Suppressor macrophage treated with lipopolysaccharide for 1 hour (primary cell): ENCODE measurements at regions not wholly inside any gene's neighbourhood (a gene's known extent, or its start where the extent isn't known, plus 50 kb on each side); places are given as distances from the start of the nearest gene placed in this dataset.
A peak's percentile ranks its signal among the peaks of the same experiment; 100 is the strongest.
"Not testable (repeated sequence)": the region's sequence is repeated elsewhere in the genome, so short reads cannot be mapped to it uniquely, and the experiment has no call there.

ENCODE experiments used
- DNase-seq, 3 donors: peaks; one replicate each; pipeline ENCODE4 v3.0.0-alpha.2; 2020 to 2022

DNA sequence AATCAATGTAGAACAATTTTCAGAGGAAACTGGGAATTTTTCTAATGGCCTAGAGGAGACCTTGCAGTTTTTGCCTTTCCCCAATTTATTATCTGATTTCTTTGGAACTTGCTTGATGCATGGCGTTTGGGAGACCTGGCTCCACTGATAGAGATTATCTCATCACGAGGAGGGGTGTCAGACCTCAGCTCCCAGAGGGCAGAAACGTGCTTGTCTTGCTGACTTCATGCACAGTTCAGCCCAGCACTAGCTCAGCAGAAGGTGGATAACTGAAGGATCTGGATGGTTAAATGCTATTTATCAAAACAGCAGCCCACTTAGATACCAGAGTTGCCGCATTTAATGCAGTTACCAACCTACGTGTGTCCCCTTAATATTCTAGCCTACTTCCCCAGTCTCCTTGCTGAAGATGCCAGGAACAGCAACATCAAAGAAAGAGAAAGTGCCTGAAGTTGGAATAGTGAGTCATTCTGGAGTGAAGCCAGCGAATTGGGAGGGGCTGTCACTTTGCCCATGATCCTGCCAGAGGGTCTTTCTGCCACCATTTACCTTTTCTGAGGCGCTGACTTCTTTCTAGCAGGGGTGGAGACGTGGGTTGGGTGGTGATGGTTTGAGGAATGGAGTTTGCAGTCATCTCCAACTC, 133.5 kb upstream of the CADM1 start:
- DNase-seq, result peak in 1 of 3 donors; percentile 4

DNA sequence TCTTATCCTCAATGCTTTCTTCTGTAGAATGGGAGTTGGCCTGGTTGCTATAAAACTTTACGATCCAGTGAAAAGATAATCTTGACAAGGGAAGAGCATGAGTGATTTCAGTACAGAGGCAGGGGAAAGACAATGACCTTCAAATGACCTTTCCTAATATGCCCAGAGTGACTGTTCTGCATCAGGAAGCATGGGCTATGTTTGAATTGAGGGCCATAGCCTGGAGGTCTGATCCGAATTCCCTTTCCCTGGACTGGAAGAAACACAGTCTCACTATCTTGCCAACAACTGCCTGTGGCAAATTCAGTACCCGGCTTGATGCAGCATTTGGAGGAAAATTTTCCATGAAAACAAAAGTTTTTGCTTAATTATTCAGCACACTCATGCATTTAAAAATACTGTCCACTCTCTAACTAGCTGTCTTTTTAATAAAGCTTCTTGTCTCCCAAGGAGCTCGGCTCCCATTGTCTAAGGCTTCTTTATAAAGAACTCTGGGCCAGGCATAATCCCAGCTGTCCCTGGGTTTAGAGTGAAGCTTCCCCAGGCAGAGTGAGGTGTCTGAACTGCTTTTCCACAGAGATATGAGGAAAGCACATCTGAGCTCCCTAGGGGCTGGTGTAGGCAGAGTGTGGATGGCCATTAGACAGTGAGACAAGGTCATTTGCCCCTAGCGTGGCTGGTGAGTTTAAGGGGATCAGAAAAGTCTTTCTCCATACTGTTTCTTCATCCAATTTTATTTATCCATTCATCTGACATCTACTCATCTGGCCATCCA, 132.7 kb upstream of the CADM1 start:
- DNase-seq, result no peak

DNA sequence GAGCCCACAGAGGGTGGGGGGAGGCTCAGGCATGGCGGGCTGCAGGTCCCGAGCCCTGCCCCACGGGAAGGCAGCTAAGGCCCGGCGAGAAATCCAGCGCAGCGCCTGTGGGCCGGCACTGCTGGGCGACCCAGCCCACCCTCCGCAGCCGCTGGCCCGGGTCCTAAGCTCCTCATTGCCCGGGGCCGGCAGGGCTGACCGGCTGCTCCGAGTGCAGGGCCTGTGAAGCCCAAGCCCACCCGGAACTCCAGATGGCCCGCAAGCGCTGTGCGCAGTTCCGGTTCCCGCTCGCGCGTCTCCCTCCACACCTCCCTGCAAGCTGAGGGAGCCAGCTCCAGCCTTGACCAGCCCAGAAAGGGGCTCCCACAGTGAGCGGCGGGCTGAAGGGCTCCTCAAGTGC, 129.8 kb upstream of the CADM1 start:
- DNase-seq, result not testable (repeated sequence)

- no peak for DNase-seq
Observed at GRCh38 chr11:115632061-115632460, 127.8 kb upstream of the CADM1 start.

DNA sequence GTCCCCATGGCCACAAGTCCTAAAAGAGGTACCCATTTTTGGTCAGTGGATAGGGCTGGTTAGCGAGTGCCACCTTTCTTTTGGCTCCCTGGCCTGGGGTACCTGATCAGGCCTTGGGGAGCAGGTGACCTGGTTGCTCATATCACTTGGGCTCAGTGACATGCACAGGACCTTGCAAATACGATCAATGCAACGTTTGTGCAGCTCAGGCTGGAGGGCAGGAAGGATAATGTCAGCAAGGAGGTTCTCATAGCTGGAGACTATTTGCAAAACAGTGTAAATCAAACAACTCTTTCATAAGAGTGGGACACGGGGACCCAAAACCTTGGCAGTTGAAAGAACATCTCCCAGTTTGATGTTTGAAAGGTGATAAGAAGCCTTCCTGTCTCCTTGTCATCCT, 127.4 kb upstream of the CADM1 start:
- no peak for DNase-seq

DNA sequence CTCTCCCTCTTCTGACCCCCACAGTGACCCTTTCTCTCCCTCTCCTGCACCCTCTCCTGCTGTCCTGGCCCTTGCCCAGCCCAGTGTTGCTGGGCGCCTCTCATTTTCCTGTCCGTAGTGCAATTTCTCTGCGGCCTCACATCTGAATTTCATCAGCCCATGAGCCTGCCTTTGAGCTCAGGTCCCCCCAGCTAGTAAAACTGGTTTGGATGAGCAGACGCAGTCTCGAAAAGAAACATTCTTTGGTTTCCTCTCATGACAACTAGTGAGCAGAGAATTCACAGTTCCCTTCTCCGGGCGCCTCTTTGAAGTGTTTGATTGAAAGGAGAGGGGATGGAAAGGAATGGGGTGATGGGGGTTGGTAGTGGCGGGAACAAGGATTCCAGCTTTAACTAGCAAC, 126.0 kb upstream of the CADM1 start:
- no peak for DNase-seq

GRCh38 chr11:115629456-115630015, 125.3 kb upstream of the CADM1 start:
- no peak for DNase-seq

DNA sequence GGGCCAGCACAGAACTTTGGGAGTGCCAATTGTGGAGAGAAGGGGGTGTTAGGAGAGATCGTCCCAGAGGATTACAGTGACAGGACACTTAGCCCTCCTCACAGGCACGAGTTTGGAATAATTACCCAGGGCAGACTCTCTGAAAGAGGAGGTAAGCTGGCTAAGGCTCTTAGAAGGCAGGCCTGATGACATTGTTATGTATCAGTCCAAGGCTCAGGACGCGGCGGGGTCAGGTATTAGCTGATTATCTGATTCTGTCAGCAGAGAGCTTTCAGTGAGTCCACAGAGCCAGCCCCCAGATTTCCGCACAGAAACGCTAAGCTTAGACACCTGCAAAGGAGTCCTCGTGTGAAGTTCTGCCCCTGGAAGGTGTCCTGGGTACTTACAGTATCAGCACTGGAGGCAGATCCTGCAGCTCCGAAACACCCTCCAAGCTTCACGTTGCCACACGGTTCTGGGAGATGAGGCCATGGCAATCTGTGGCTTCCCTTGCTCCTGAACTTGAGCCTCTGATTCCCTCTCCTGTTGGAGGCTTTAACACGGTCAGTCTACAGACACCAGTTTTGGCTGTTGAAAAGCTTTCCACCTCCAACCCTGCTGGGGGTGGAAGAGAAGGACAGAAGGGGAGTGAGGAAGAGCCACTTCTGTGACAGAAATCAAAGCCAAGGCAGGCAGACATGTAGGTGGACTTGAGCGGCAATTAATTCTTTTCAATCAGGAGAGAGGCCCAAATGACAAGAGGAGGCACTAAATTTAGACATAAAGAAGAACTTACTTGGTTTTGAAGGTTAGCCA, 123.6 kb upstream of the CADM1 start:
- DNase-seq, result no peak

GRCh38 chr11:115627071-115627470, 122.9 kb upstream of the CADM1 start:
- DNase-seq, result peak in 1 of 3 donors; percentile 10

DNA sequence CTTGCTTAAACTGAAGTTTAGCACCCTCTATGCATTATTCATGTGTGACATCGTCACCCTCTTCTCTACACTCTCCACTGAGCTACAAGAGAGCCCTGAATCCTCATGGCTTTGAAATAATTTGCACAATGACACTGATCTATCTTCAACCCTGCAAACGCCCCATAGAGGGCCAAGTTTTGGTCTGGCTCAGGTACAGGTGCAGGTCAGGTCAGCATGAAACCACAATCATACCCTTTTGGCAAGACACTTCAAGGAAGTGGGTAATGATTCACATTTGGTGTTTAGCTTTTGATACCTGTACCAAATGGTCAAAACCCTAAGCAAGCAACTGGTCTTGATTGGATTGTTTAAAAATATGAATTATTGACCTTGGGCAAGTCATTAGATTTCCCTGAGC, 122.2 kb upstream of the CADM1 start:
- no peak for DNase-seq

GRCh38 chr11:115625502-115625901, 121.3 kb upstream of the CADM1 start:
- no peak for DNase-seq

- DNase-seq, result no peak
Observed at GRCh38 chr11:115624065-115624464, 119.8 kb upstream of the CADM1 start.

GRCh38 chr11:115623021-115623451, 118.8 kb upstream of the CADM1 start:
- DNase-seq, result peak in 1 of 3 donors; percentile 4

DNA sequence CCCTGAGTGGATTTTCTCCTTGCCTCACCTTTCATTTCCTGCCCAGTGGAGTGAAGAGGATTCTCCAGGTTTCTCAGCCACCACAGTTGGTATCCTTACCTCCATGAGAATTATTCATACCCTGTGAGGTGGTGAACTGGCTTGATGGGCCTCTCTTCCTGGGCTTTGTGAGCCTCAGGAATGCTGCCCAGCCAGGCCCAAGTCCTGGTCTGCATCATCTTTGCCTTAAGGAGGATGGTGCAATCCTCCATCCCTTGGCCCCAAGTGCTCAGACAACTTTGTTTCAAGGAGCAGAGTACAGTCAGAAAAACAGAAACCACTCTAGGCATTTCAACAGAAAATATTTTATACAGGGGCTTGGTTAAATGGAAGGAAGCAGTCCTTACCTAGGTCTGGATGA, 114.2 kb upstream of the CADM1 start:
- DNase-seq, result no peak

GRCh38 chr11:115617767-115618166, 113.6 kb upstream of the CADM1 start:
- DNase-seq, result no peak

DNA sequence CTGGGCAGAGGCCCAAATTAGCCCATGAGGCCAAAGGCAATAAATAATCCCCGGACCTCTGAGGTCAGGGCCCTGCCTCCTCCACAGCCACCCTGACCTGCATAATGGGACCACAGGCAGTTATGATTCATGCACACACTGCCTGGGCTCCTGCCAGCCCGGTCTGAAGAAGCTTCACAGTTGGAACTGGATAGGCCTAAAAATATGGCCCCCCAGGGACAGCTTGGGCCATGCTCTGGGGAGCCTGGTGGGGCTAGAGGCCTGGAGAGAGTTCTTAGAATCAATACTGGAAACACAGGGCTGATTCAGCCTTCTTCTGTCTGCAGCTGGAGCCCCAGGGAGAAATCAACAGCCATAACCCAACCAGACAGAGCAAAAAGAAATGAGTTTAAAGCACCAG, 112.8 kb upstream of the CADM1 start:
- DNase-seq, result no peak

DNA sequence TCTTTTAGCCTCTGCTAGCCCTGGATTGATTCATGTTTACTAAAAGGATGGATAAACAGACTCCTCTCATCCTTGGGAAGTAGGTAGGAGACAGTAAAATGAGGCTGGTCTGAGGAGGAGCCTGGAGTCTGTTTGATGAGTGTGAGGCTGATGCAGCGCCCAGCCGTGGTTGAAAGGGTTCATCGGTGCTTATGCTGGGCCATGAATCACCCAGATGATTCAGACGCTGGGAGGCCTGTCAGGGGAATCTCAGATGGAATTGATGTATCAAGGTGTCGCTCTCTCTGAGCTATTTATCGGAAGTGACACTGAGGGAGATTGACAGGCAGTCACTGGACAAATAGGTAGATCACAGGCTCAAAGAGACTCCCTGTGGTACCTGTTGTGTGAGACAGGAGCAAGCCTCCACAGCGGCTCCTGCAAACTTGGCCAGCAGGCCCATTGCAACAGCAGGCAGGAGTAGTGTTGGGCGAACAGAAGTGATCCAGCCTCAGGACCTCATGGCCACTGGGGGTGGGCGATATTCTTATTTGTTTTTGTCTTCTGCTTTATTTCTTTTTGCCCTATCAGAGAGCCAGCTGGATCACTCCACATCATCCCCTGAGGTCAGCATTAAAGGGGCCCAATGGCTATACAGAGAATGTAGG, 109.9 kb upstream of the CADM1 start:
- DNase-seq, result peak in 2 of 3 donors; percentile 16 to 17

- DNase-seq, result no peak
Observed at GRCh38 chr11:115613004-115613403, 108.8 kb upstream of the CADM1 start.

- no peak for DNase-seq
Observed at GRCh38 chr11:115612046-115612730, 108.0 kb upstream of the CADM1 start.

- no peak for DNase-seq
Observed at GRCh38 chr11:115611343-115611742, 107.1 kb upstream of the CADM1 start.

GRCh38 chr11:115610908-115611307, 106.7 kb upstream of the CADM1 start:
- DNase-seq, result no peak

GRCh38 chr11:115610234-115610633, 106.0 kb upstream of the CADM1 start:
- DNase-seq, result not testable (repeated sequence)
